CD4-positive, alpha-beta T cell treated with Interleukin-17A for 1 hour (primary cell): ENCODE measurements at regions not wholly inside any gene's neighbourhood (a gene's known extent, or its start where the extent isn't known, plus 50 kb on each side); places are given as distances from the start of the nearest gene placed in this dataset.
"Not testable (repeated sequence)": the region's sequence is repeated elsewhere in the genome, so short reads cannot be mapped to it uniquely, and the experiment has no call there.

Experiments used
- DNase-seq: peaks from one replicate; pipeline ENCODE4 v3.0.0-alpha.2; 2020

- no peak for DNase-seq
Observed at GRCh38 chr14:62432955-62433354, 612.3 kb downstream of the KCNH5 start.

- no peak for DNase-seq
Observed at GRCh38 chr14:62436261-62436660, 609.0 kb downstream of the KCNH5 start.

GRCh38 chr14:62439210-62439609, 606.0 kb downstream of the KCNH5 start:
- DNase-seq, result no peak

GRCh38 chr14:62443796-62444195, 601.5 kb downstream of the KCNH5 start:
- DNase-seq, result no peak

- no peak for DNase-seq
Observed at GRCh38 chr14:62445570-62445969, 599.7 kb downstream of the KCNH5 start.

GRCh38 chr14:62451221-62451620, 594.0 kb downstream of the KCNH5 start:
- DNase-seq, result no peak

- no peak for DNase-seq
Observed at GRCh38 chr14:62453226-62453625, 592.0 kb downstream of the KCNH5 start.

- no peak for DNase-seq
Observed at GRCh38 chr14:62455446-62455845, 589.8 kb downstream of the KCNH5 start.

- DNase-seq, result no peak
Observed at GRCh38 chr14:62462988-62463387, 582.3 kb downstream of the KCNH5 start.

- no peak for DNase-seq
Observed at GRCh38 chr14:62468946-62469345, 576.3 kb downstream of the KCNH5 start.

- DNase-seq, result no peak
Observed at GRCh38 chr14:62470935-62471334, 574.3 kb downstream of the KCNH5 start.

GRCh38 chr14:62491146-62491545, 554.1 kb downstream of the KCNH5 start:
- DNase-seq, result no peak

GRCh38 chr14:62497708-62498107, 547.5 kb downstream of the KCNH5 start:
- no peak for DNase-seq

- DNase-seq, result no peak
Observed at GRCh38 chr14:62501021-62501750, 544.1 kb downstream of the KCNH5 start.

- DNase-seq, result no peak
Observed at GRCh38 chr14:62505045-62505444, 540.2 kb downstream of the KCNH5 start.

GRCh38 chr14:62521309-62521708, 523.9 kb downstream of the KCNH5 start:
- not testable (repeated sequence) for DNase-seq

- no peak for DNase-seq
Observed at GRCh38 chr14:62528296-62528695, 517.0 kb downstream of the KCNH5 start.

- DNase-seq, result no peak
Observed at GRCh38 chr14:62532181-62532580, 513.1 kb downstream of the KCNH5 start.

GRCh38 chr14:62546862-62547474, 498.3 kb downstream of the KCNH5 start:
- no peak for DNase-seq

GRCh38 chr14:62557416-62557815, 487.8 kb downstream of the KCNH5 start:
- no peak for DNase-seq

- no peak for DNase-seq
Observed at GRCh38 chr14:62558451-62558850, 486.8 kb downstream of the KCNH5 start.

GRCh38 chr14:62585247-62585646, 460.0 kb downstream of the KCNH5 start:
- DNase-seq, result no peak

- DNase-seq, result no peak
Observed at GRCh38 chr14:62592877-62593276, 452.4 kb downstream of the KCNH5 start.

- no peak for DNase-seq
Observed at GRCh38 chr14:62597143-62597542, 448.1 kb downstream of the KCNH5 start.
